ENCODE measurements at regions not wholly inside any gene's neighbourhood (a gene's known extent, or its start where the extent isn't known, plus 50 kb on each side); places are given as distances from the start of the nearest gene placed in this dataset.

DNA sequence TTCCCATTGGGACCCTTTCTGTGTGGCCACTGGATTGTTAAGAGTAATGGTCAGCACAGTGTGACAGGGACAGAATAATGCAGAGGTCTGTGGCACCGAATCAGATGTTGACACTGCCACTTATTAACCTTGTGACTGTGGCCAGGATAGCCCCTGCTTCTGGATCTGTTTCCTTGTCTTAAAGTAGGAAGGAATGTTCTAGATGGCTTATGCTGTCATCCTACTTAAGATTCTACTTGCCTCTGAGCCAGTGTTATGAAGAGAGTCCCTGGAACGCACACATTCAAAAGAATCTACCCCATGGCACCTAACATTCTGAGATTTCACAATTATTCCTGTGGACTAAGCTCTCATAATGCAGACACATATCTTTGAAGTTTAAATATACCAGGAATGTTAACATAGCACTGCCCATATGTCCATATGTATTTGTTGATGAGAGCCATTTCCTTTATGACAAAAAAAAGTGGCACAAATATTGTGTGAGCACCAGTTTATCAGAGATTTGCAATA, 612.7 kb downstream of the TLR4 start:
- no peak for TF ChIP-seq POLR2AphosphoS5 (IDR thresholded peaks at IDR 0.05; ENCODE audit: borderline replicate concordance, low read depth, low read length)
- no peak for TF ChIP-seq EZH2 (IDR thresholded peaks at IDR 0.05)

Data from SK-N-MC (cell line).